ENCODE measurements at regions not wholly inside any gene's neighbourhood (a gene's known extent, or its start where the extent isn't known, plus 50 kb on each side); places are given as distances from the start of the nearest gene placed in this dataset.
A peak's percentile ranks its signal among the peaks of the same experiment; 100 is the strongest.
"Not testable (repeated sequence)": the region's sequence is repeated elsewhere in the genome, so short reads cannot be mapped to it uniquely, and the experiment has no call there.

DNA sequence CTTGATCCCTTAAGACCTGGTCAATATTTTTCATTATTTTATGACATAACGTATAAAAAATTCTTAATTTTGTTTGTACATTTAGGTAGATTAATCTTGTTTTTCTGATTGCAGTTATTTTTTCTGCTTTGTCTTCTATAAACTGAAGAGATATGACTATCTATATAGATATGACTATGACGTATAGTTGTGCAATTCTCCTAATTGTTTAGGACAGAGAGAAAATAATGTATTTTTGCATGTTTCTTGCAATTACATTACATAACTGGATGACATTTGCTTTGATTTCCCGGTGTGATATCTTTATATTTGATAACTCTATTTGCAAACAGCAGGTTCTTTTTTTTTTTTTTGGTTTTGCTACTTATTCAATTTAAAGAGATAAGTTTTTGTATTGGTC lies 310.2 kb upstream of the REG3G start:
- no peak for DNase-seq (ENCODE audit: extremely low read depth in 1 of 11, low read depth in 9 of 11, low spot score in 4 of 11)

GRCh38 chr2:78718024-78718423 lies 307.5 kb upstream of the REG3G start:
- DNase-seq (ENCODE audit: extremely low read depth in 1 of 11, low read depth in 9 of 11, low spot score in 4 of 11) = no peak

GRCh38 chr2:78718473-78718872 lies 307.0 kb upstream of the REG3G start:
- DNase-seq (ENCODE audit: extremely low read depth in 1 of 11, low read depth in 9 of 11, low spot score in 4 of 11) = no peak

- DNase-seq (ENCODE audit: extremely low read depth in 1 of 11, low read depth in 9 of 11, low spot score in 4 of 11) = no peak
Measured at GRCh38 chr2:78721355-78722033, 304.0 kb upstream of the REG3G start.

DNA sequence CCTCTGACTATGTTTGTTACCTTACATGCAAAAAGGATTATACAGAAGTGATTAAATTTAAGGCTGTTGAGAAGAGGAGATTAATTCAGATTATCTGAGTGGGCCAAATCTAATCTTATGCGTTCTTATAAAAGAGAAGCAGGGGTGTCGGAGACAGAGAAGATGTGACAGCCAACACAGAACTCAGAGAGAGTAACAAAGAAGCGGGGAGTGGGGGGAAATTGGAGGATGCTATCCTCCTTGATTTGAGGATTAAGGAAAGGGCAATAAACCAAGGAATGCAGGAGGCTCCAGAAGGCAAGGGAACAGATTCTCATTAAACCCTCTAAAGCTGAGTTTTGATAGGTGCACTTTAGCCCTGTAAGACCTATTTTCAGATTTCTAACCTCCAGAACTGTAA lies 291.3 kb upstream of the REG3G start:
- DNase-seq (ENCODE audit: extremely low read depth in 1 of 11, low read depth in 9 of 11, low spot score in 4 of 11) = no peak

DNA sequence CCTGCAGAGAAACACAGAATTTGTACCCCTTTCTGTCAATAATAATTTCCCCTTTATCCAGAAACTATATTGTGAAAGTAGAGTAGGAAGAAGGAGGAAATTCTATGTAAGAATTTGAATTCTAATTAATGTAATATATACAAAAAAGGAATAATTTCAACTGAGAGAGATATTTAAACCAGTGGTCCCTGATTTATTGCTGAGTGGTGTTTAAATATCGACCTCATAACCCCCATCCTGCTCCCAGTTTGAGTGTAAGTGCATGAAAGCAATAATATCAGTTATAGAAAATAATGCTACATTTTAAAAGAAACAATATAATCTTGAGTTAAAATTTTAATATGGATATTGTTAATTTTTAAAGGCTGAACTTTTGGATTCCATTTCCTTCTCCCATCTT lies 286.2 kb upstream of the REG3G start:
- no peak for DNase-seq (ENCODE audit: extremely low read depth in 1 of 11, low read depth in 9 of 11, low spot score in 4 of 11)

GRCh38 chr2:78749638-78750037 lies 275.9 kb upstream of the REG3G start:
- DNase-seq (ENCODE audit: extremely low read depth in 1 of 11, low read depth in 9 of 11, low spot score in 4 of 11) = no peak

- DNase-seq (ENCODE audit: extremely low read depth in 1 of 11, low read depth in 9 of 11, low spot score in 4 of 11) = no peak
Measured at GRCh38 chr2:78750219-78750618, 275.3 kb upstream of the REG3G start.

DNA sequence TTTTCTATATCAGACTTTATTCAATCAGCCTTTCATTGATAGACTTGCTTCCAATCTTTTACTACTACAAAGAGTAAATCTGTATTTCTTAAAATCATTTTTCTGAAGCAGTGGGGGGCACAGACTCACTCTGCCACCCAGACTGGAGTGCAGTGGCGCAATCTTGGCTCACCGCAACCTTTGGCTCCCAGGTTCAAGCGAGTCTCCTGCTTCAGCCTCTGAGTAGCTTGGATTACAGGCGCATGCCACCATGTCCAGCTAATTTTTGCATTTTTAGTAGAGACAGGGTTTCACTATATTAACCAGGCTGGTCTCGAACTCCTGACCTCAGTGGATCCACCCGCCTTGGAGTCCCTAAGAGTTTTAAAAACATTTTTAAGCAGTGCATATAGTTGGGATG lies 270.6 kb upstream of the REG3G start:
- DNase-seq (ENCODE audit: extremely low read depth in 1 of 11, low read depth in 9 of 11, low spot score in 4 of 11) = no peak

DNA sequence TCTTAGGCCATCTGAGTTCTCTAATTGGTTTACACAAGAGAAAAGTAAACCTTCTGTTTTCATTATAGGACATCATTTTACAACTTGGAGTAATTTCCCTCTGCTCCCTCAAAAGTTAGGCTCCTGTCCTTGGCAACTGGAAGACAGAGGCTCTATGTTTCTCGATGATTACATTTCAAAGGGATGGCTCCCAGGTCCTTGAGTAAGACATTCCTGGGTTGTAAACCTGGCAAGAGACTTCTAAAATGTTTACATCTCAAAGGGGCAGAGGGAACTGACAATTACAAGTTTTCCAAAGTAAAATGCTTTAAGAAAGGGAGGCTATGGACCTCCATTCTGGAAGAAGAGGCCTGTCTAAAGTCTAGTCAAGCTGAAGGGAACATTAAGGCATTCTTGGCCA lies 268.3 kb upstream of the REG3G start:
- DNase-seq (ENCODE audit: extremely low read depth in 1 of 11, low read depth in 9 of 11, low spot score in 4 of 11) = no peak

- DNase-seq (ENCODE audit: extremely low read depth in 1 of 11, low read depth in 9 of 11, low spot score in 4 of 11) = no peak
Measured at GRCh38 chr2:78757640-78758039, 267.9 kb upstream of the REG3G start.

- DNase-seq (ENCODE audit: extremely low read depth in 1 of 11, low read depth in 9 of 11, low spot score in 4 of 11) = not testable (repeated sequence)
Measured at GRCh38 chr2:78758765-78759164, 266.7 kb upstream of the REG3G start.

DNA sequence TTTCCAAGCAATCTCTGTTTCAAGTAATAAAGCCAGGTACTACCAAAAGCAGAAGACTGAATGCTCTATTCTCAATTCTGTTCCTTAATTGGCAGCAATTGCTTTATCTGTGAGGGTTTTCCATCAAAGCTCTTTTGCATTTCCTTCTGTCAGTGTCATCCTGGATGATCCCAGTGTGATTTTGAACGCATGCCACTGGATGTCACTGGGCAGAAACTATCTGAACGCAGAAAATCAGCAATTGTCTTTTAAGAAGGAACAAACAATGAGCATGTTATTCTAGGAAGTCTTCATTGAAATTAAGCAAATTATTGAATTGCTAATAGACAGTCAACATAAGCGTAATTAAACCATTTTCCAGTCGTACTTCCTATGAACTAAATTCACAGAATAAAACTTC lies 259.0 kb upstream of the REG3G start:
- DNase-seq (ENCODE audit: extremely low read depth in 1 of 11, low read depth in 9 of 11, low spot score in 4 of 11) = no peak

GRCh38 chr2:78768016-78768415 lies 257.5 kb upstream of the REG3G start:
- no peak for DNase-seq (ENCODE audit: extremely low read depth in 1 of 11, low read depth in 9 of 11, low spot score in 4 of 11)

GRCh38 chr2:78775291-78775690 lies 250.2 kb upstream of the REG3G start:
- no peak for DNase-seq (ENCODE audit: extremely low read depth in 1 of 11, low read depth in 9 of 11, low spot score in 4 of 11)

- no peak for DNase-seq (ENCODE audit: extremely low read depth in 1 of 11, low read depth in 9 of 11, low spot score in 4 of 11)
Measured at GRCh38 chr2:78778756-78779510, 246.6 kb upstream of the REG3G start.

DNA sequence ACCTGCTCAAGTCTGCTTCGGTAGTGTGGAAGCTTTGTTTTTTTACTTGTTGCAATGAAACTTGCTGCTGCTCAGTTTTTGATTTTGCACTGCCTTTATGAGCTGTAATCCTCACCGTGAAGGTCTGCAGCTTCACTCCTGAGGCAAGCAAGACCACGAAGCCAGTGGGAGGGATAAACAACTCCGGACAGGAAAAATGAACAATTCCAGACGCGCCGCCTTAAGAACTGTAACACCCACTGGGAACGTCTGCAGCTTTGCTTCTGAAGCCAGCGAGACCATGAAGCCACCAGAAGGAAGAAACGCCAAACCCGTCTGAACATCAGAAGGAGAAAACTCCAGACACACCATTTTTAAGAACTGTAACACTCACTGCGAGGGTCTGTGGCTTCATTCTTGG lies 245.7 kb upstream of the REG3G start:
- no peak for DNase-seq (ENCODE audit: extremely low read depth in 1 of 11, low read depth in 9 of 11, low spot score in 4 of 11)

GRCh38 chr2:78780256-78780655 lies 245.2 kb upstream of the REG3G start:
- peak in 6 of 11 donors; percentile 4 to 18 (median 8) for DNase-seq (ENCODE audit: extremely low read depth in 1 of 11, low read depth in 9 of 11, low spot score in 4 of 11)

GRCh38 chr2:78780864-78781583 lies 244.5 kb upstream of the REG3G start:
- DNase-seq (ENCODE audit: extremely low read depth in 1 of 11, low read depth in 9 of 11, low spot score in 4 of 11) = no peak

DNA sequence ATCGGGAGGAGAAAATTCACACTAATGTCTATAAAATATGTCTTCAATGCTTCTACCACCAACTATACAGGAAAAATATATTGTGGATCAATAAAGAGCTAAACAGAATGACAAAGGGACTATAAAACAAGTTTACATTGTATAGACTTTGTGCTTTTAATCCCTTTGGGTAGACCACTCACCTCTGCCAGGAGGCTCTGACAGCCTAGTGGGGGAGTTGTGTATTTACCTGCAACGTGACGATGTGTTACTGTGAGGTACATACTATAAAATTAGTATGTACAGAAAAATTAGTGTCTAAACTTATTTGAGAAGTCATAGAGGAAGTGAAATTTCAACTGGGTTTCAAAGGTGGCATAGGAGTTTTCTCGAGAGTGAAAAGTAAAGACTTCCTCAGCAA lies 243.3 kb upstream of the REG3G start:
- DNase-seq (ENCODE audit: extremely low read depth in 1 of 11, low read depth in 9 of 11, low spot score in 4 of 11) = no peak
